ENCODE measurements at regions not wholly inside any gene's neighbourhood (a gene's known extent, or its start where the extent isn't known, plus 50 kb on each side); places are given as distances from the start of the nearest gene placed in this dataset.
A peak's percentile ranks its signal among the peaks of the same experiment; 100 is the strongest.

- no peak overlapping the region for H3K27ac ChIP-seq
- no peak for TF ChIP-seq CTCF (conservative IDR thresholded peaks at IDR 0.05)
Observed at GRCh38 chr9:23497137-23497504, 328.9 kb downstream of the ELAVL2 start.

- TF ChIP-seq CTCF (conservative IDR thresholded peaks at IDR 0.05): no peak
- no peak overlapping the region for H3K27ac ChIP-seq
Observed at GRCh38 chr9:23502004-23502403, 324.0 kb downstream of the ELAVL2 start.

- TF ChIP-seq CTCF (conservative IDR thresholded peaks at IDR 0.05): no peak
- no peak overlapping the region for H3K27ac ChIP-seq
Observed at GRCh38 chr9:23522952-23523351, 303.1 kb downstream of the ELAVL2 start.

GRCh38 chr9:23524607-23525155, 301.4 kb downstream of the ELAVL2 start:
- no peak for TF ChIP-seq CTCF (conservative IDR thresholded peaks at IDR 0.05)
- H3K27ac ChIP-seq: no peak overlapping the region

GRCh38 chr9:23526806-23527205, 299.2 kb downstream of the ELAVL2 start:
- TF ChIP-seq CTCF (conservative IDR thresholded peaks at IDR 0.05): no peak
- H3K27ac ChIP-seq: no peak overlapping the region

GRCh38 chr9:23532282-23532681, 293.8 kb downstream of the ELAVL2 start:
- H3K27ac ChIP-seq: no peak overlapping the region
- no peak for TF ChIP-seq CTCF (conservative IDR thresholded peaks at IDR 0.05)

- peak overlapping the region; percentile 35; the same call in 1 of the 2 replicates for H3K27ac ChIP-seq
- no peak for TF ChIP-seq CTCF (conservative IDR thresholded peaks at IDR 0.05)
Observed at GRCh38 chr9:23537192-23538066, 288.6 kb downstream of the ELAVL2 start.
